ENCODE measurements at regions not wholly inside any gene's neighbourhood (a gene's known extent, or its start where the extent isn't known, plus 50 kb on each side); places are given as distances from the start of the nearest gene placed in this dataset.
"Not testable (repeated sequence)": the region's sequence is repeated elsewhere in the genome, so short reads cannot be mapped to it uniquely, and the experiment has no call there.

DNA sequence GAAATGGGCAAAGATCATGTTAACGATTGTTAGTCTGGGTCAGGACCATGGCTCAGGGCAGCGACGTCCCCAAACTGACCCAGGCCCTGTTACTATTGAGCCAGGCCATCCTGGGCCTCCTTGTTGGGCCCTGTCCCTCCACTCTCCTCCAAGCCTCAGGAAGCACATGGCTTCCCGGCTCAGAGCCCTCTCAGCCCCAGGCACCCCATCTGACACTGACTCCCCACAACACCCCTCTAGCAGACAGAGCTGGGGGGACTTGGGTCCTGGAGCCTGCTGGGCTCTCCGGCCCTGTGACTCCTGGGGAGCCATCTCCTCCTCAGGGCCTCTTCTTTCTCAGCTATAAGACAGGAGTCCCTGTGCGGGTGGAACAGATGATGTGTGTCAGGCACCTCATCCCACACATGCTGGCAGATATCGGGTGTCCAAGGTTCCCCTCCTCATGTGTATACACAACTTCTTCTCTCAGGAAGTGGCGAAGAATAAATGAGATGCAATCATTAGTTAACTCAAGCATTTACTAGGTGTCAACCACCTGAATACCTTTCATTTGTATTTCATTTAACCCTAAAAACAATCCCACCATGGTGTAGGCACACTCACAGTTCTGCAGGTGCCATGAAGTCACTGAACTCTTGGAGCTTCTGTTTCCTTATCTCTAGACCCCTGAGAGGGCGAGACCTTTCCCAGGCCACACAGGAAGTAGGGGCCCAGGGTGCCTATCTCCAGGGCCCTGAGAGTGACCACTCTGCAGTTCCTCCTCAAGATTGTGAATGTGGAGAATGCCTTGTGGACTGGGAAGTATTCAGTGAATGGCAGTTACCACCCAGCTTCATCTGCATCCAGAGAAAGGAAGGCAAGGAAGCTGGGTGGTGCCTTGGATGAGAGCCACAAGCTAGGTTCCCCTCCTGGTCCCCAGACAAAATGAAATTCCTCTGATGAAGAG is 282.5 kb upstream of the TLE3 start:
- ATAC-seq (ENCODE audit: poor library complexity), result no peak
- intact Hi-C loops (cut with DNase I), result no loop called here
- no peak for DNase-seq

DNA sequence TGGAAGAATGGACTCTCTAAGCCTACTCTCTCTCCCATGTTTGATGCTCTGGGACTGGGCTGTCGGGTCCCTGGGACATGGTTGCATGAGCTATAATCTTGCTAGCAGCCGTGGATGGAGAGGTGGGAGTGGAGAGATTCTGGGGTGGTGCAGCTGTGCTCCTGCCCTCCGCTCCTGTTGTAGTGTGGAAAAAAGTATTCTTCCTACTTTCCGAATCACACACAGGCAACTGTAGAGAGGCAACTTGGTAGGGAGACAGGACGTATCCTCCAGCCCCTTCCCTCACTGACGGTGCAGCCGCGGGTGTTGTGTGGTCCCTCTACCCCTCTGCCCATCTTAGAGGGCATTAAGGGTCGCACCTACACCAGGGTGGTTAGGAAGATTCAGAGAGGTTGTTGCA is 281.4 kb upstream of the TLE3 start:
- DNase-seq (no peak), ATAC-seq (ENCODE audit: poor library complexity) (no peak)
- intact Hi-C loops (cut with DNase I), result no loop called here

DNA sequence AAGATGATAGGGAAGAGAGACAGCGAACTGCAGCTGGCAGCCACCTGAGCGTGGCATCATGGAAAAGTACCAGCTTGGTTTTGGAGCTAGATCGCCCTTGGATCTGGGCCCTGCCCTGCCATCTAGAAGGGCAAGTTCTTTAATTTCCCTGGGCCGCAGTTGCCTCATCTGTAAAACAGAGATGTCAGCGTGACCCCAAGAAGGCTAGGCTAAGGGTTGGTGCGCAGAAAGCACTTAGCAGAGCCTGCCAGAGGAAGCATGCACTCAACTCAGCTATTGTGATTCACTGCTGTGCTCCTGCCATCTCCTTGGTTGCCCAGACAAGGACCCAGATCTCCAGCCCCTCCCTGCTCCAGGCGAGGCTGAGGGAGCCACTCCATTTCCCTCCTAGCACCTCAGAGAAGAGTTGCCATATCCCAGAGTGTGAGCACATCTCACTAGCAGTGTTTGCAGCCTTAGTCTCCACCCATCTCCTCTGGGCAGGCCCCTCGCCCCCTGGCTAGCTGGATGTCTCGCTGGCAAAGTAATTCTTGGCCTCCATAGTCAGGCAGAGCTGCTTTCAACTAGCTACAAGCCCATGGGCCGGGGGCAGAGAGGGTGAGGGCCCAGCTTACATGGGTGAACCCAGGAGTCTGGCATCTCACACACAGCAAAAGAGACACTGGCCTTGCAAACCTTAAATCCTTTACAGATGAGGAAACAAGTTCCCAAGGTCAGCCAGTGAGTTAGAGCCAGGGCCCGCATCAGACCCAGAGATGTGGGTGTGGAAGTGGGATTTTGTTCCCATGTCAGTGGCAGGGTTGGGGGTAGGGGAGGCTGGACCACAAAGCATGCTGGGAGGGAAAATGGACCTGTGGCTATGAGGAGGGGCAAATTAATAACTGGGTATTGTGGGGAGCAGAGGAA is 280.7 kb upstream of the TLE3 start:
- no peak for ATAC-seq (ENCODE audit: poor library complexity)
- DNase-seq, result no peak
- intact Hi-C loops (cut with DNase I), result no loop called here

DNA sequence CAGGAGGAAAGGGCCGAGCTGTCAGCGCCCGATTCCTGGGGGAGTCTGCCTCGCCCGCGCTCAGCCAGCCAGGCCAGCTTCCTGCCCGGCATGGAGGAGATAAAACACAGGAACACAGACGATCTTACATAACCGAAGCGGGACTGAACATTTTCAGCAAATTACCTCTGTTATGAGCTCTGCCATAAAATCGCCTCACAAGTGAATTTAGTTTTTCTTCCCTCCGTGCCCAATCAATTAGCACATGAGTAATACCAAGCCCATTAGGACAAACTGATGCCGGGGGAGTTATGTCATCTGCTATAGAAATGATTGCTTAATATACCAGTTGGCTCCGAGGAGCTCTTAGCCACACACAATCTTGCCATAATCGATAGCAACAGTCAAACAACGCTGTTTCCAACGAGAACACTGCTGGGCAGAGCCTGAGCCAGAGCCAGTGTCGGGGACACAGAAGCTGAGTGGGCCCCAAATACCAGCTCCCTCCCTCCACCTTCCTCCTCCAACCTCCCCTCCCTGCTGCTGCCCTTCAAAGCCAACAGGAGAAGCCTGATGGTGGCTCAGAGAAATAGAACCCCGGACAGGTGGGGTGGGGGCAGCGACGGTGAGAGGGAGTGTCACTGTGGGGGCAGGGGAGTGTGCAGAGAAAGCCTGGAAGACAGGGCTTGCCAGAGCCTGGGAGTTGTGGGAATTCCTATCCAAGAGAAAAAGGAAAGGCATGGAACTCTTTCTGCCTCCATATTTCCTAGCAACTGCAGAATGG is 279.4 kb upstream of the TLE3 start:
- DNase-seq, result peak; percentile 86
- peak; percentile 96 for ATAC-seq (ENCODE audit: poor library complexity)
- intact Hi-C loops (cut with DNase I), result no loop called here

GRCh38 chr15:70376031-70376928 is 278.6 kb upstream of the TLE3 start:
- intact Hi-C loops (cut with DNase I), result no loop called here
- peak; percentile 28 for ATAC-seq (ENCODE audit: poor library complexity)
- DNase-seq, result no peak

- ATAC-seq (ENCODE audit: poor library complexity), result no peak
- DNase-seq, result no peak
- intact Hi-C loops (cut with DNase I), result no loop called here
These were observed 277.9 kb upstream of the TLE3 start for GRCh38 chr15:70375586-70375985.

GRCh38 chr15:70375006-70375431 is 277.3 kb upstream of the TLE3 start:
- ATAC-seq (ENCODE audit: poor library complexity) (no peak), DNase-seq (no peak)
- intact Hi-C loops (cut with DNase I), result no loop called here

- intact Hi-C loops (cut with DNase I), result no loop called here
- DNase-seq (no peak), ATAC-seq (ENCODE audit: poor library complexity) (no peak)
These were observed 276.4 kb upstream of the TLE3 start for GRCh38 chr15:70374096-70374495.

DNA sequence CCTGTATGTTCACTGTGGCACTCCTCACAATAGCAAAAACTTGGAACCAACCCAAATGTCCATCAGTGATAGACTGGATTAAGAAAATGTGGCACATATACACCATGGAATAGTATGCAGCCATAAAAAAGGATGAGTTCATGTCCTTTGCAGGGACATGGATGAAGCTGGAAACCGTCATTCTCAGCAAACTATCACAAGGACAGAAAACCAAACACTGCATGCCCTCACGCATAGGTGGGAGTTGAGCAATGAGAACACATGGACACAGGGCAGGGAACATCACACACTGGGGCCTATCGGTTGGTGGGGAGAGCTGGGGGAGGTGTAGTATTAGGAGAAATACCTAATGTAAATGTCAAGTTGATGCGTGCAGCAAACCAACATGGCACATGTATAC is 275.7 kb upstream of the TLE3 start:
- ATAC-seq (ENCODE audit: poor library complexity); intact Hi-C loops (cut with DNase I); DNase-seq: not testable (repeated sequence)

GRCh38 chr15:70367913-70368705 is 270.4 kb upstream of the TLE3 start:
- intact Hi-C loops (cut with DNase I), result loop anchor here (10.0 kb wide), 1 partner anchor 633 kb away; no protein-coding TSS in a partner anchor
- DNase-seq; ATAC-seq (ENCODE audit: poor library complexity): not testable (repeated sequence)

DNA sequence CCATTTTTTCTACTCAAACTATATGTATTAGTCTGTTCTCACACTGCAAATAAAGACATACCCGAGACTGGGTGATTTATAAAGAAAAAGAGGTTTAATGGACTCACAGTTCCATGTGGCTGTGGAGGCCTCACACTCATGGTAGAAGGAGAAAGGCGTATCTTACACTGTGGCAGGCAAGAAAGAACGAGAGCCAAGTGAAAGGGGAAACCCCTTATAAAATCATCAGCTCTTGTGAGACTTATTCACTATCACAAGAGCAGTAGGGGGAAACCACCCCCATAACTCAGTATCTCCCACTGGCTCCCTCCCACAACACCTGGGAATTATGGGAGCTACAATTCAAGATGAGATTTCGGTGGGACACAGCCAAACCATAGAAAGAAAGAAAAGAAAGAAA is 266.3 kb upstream of the TLE3 start:
- DNase-seq; ATAC-seq (ENCODE audit: poor library complexity): not testable (repeated sequence)
- intact Hi-C loops (cut with DNase I), result loop anchor here (10.0 kb wide), 1 partner anchor 629 kb away; no protein-coding TSS in a partner anchor

DNA sequence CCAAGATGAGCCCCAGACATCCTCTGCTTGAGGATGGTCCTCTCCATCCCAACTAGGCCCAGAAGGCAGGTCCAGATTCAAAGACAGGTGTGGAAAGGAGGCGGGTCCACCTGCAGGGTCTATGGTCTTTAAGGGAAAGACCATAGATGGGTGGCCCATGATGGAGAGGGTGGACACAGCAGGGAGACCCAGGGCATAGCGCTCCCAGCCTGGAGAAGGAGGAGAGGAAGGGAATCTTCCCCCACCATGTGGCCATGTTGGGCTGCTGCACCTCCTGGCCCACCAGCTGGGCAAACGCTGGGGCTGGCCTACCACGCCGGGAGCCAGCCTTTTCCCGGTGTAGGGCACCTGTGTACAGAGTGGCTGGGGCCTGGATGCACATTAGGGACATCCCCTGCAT is 265.2 kb upstream of the TLE3 start:
- intact Hi-C loops (cut with DNase I), result loop anchor here (10.0 kb wide), 1 partner anchor 628 kb away; no protein-coding TSS in a partner anchor
- peak; percentile 84 for ATAC-seq (ENCODE audit: poor library complexity)
- peak; percentile 59 for DNase-seq

DNA sequence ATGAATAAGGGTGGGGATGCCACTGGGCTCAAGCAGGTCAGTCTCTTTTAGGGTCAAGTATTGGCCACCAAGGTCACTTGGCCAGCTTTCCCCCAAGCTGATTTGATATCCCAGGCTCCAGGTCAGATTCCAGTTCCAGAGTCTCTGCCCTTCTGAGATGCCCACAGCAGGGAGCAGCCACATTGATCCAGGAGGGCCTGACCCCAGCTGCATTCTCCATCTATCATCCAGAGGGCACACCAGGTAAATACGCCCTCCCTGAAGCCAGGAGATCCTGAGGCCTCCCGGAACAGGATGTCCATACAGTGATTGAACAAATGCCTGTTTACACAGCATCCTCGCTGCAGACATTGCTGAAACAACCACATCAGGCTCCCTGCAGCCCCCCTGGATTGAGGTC is 264.6 kb upstream of the TLE3 start:
- ATAC-seq (ENCODE audit: poor library complexity), result no peak
- intact Hi-C loops (cut with DNase I), result loop anchor here (10.0 kb wide), 1 partner anchor 628 kb away; no protein-coding TSS in a partner anchor
- DNase-seq, result no peak

DNA sequence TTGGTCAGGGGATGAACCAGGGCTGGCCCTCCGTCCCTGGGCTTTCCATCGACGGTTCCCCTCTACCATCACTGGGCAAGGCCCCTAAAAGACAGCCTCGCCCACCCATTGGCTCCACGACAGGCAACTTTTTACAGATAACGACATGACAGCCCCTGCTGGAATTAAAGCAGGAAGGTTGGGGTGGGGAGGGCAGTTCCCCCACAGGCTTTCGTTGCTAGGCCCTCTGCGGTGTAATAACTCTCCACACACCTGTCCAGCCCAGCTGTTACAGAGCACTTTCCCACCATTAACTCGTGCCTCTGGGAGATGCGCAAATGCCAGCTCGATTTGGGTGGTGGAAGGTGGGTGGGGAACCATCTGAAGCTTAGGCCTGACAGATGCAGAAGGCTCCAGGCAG is 264.2 kb upstream of the TLE3 start:
- ATAC-seq (ENCODE audit: poor library complexity), result no peak
- intact Hi-C loops (cut with DNase I), result loop anchor here (10.0 kb wide), 1 partner anchor 627 kb away; no protein-coding TSS in a partner anchor
- no peak for DNase-seq

GRCh38 chr15:70361106-70361505 is 263.4 kb upstream of the TLE3 start:
- intact Hi-C loops (cut with DNase I), result loop anchor here (10.0 kb wide), 1 partner anchor 626 kb away; no protein-coding TSS in a partner anchor

DNA sequence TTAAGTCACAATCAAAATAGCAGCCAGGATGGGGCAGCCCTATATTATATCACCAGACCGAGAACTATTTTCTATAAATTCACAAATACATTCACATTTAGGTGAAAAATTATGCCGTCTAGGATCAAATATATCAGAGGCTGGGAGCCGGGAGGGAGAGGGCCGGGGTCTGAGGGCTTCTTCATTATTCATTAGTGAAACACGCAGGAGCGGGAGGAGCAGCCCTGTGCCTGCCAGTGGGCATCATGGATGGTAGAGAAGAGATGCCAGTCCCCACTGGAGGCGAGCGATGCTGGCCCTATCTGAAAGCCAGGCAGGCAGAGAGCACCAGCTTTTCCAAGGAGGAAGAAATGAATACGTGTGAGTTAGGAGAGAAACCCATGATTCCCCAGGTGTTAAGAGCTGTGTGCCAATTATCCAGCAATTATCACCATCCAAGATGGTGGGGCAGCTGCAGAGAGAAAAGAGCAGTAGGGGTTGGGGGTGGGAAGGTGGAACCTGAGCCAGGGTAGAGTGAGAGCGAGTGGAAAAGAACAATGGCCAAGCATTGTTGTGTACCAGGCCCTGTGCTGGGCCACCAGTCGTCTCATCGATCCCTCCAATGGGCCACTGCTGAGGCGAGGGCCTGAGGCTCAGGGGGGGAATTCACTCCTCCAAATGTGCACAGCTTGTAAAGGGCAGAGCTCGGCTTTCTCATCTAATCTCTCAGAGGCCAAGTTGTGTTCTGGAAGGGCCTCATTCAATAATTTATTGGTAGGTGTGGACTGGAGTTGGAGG is 261.3 kb upstream of the TLE3 start:
- ATAC-seq (ENCODE audit: poor library complexity) (no peak), DNase-seq (no peak)
- intact Hi-C loops (cut with DNase I), result no loop called here

More at GRCh38 chr15:70361106-70361505, 263.4 kb upstream of the TLE3 start:
- no peak for DNase-seq
- ATAC-seq (ENCODE audit: poor library complexity), result no peak

Measured in Right ventricle myocardium superior (tissue), 1 donor.